Caco-2 (cell line): ENCODE measurements at regions not wholly inside any gene's neighbourhood (a gene's known extent, or its start where the extent isn't known, plus 50 kb on each side); places are given as distances from the start of the nearest gene placed in this dataset.

Experiments used
- BruUV-seq: library from RNA; stranded (reverse); fragments of 400-500 nt; replicated peaks from 2 replicates; lab custom pipeline; 2021; lab: Mats Ljungman, UMichigan
- CTCF ChIA-PET: fragments of 300-600 bp; sonication (Branson Sonifier 250); formaldehyde crosslinking; loops from one replicate; lab custom pipeline; 2022; ENCODE audit warnings: antibody characterized with exemption; lab: Charles Lee
- POLR2A ChIA-PET: fragments of 300-600 bp; sonication (Branson Sonifier 250); formaldehyde crosslinking; loops from one replicate; lab custom pipeline; 2022; ENCODE audit warnings: antibody characterized with exemption; lab: Charles Lee
- DNase-seq, 2 experiments: peaks; one replicate each; pipeline versions ENCODE4 v3.0.0 to v3.0.0-alpha.2; 2020 to 2022
- H3K27me3 ChIP-seq: replicated peaks from 2 replicates; pipeline ENCODE4 v1.6.0; 2011; ENCODE audit warnings: low read length; ENCODE audit not compliant: control insufficient read depth, insufficient read depth
- H3K36me3 ChIP-seq: 2 replicates; pipeline ENCODE4 v1.5.1; 2011; ENCODE audit warnings: low read length; ENCODE audit not compliant: control insufficient read depth, insufficient read depth
- H3K4me1 ChIP-seq: fragments of 250-450 bp; sonication (Bioruptor Pico); 2 replicates; pipeline ENCODE4 v1.5.1; 2020; ENCODE audit warnings: mild to moderate bottlenecking
- H3K4me3 ChIP-seq: 2 replicates; pipeline ENCODE4 v1.5.1; 2011; ENCODE audit warnings: low read depth, mild to moderate bottlenecking, control low read depth, low read length
- H3K9me3 ChIP-seq: fragments of 250-450 bp; sonication (Bioruptor Pico); 2 replicates; pipeline ENCODE4 v1.5.1; 2020; ENCODE audit warnings: mild to moderate bottlenecking, moderate library complexity
- H3K27ac Mint-ChIP-seq: one replicate; pipeline ENCODE4 v1.8.0; 2022; ENCODE audit warnings: mixed read lengths; ENCODE audit not compliant: unreplicated experiment
- H3K27me3 Mint-ChIP-seq: one replicate; pipeline ENCODE4 v1.8.0; 2022; ENCODE audit warnings: mixed read lengths; ENCODE audit not compliant: insufficient read depth, unreplicated experiment
- H3K36me3 Mint-ChIP-seq: one replicate; pipeline ENCODE4 v1.8.0; 2022; ENCODE audit warnings: mild to moderate bottlenecking, mixed read lengths; ENCODE audit not compliant: insufficient read depth, unreplicated experiment
- H3K4me1 Mint-ChIP-seq: one replicate; pipeline ENCODE4 v1.8.0; 2022; ENCODE audit warnings: low read depth, mixed read lengths; ENCODE audit not compliant: unreplicated experiment
- H3K4me3 Mint-ChIP-seq: one replicate; pipeline ENCODE4 v1.8.0; 2022; ENCODE audit warnings: mild to moderate bottlenecking, moderate library complexity, mixed read lengths; ENCODE audit not compliant: unreplicated experiment
- H3K9me3 Mint-ChIP-seq: one replicate; pipeline ENCODE4 v1.8.0; 2022; ENCODE audit warnings: mixed read lengths; ENCODE audit not compliant: unreplicated experiment
- CTCF ChIP-seq, 2 experiments: fragments of 200-600 bp in 1 of 2; IDR thresholded peaks; 1 replicate in 1 of 2; 2 replicates in 1 of 2; pipeline versions ENCODE4 v1.5.1 to v1.8.0; 2011 to 2022; ENCODE audit warnings: antibody characterized with exemption in 1 of 2, control low read depth in 1 of 2, inconsistent platforms in 1 of 2, low read depth in 1 of 2, low read length in 1 of 2, mild to moderate bottlenecking in 1 of 2, moderate library complexity in 1 of 2; ENCODE audit not compliant: insufficient read depth in 1 of 2, severe bottlenecking in 1 of 2, unreplicated experiment in 1 of 2
- intact Hi-C: fragments of 100-400 bp; cut with micrococcal nuclease; formaldehyde crosslinking; loops from one replicate; pipeline ENCODE4 v1.10.0; 2022; ENCODE audit not compliant: unreplicated experiment

DNA sequence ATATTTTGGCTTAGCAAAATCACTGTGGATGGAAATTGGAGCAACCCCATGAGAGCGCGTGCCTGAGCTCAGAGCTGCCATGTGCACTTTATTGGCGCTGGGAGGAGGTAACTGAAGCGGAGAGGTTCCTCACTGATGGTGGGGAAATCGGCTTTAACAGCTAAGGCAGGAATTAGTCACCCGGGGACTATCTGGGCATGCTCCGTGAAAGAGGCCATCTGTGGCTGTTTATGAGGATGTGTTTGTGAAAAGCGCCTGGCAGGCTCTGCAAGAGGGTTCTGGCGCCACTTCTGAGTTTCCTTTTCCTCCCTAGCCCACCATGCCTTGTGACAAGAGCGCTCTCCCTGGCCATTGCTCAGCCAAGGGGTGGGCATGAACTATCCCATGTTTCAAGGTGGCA lies 815.6 kb downstream of the UQCRFS1 start:
- Histone ChIP-seq H3K9me3 (no peaks in the 10 kb centered on the region), H3K36me3 (no peaks in the 10 kb centered on the region), H3K4me1 (no peaks in the 10 kb centered on the region), H3K4me3 (no peak overlapping the region), H3K27me3 (no peaks in the 10 kb centered on the region)
- no peak for TF ChIP-seq CTCF (IDR thresholded peaks at IDR 0.05; ENCODE audit: insufficient read depth in 1 of 2, low read depth in 1 of 2, low read length in 1 of 2, severe bottlenecking in 1 of 2, unreplicated experiment in 1 of 2)
- BruUV-seq: no TSS peak
- Mint-ChIP-seq H3K36me3 (no peaks in the 10 kb centered on the region), H3K9me3 (peaks cover 13% of the 10 kb centered on the region), H3K4me3 (no peak overlapping the region), H3K27me3 (no peaks in the 10 kb centered on the region), H3K27ac (no peak overlapping the region), H3K4me1 (no peaks in the 10 kb centered on the region)
- CTCF ChIA-PET: no interaction called here
- no peak for DNase-seq
- POLR2A ChIA-PET: no interaction called here
- intact Hi-C loops: no loop called here

DNA sequence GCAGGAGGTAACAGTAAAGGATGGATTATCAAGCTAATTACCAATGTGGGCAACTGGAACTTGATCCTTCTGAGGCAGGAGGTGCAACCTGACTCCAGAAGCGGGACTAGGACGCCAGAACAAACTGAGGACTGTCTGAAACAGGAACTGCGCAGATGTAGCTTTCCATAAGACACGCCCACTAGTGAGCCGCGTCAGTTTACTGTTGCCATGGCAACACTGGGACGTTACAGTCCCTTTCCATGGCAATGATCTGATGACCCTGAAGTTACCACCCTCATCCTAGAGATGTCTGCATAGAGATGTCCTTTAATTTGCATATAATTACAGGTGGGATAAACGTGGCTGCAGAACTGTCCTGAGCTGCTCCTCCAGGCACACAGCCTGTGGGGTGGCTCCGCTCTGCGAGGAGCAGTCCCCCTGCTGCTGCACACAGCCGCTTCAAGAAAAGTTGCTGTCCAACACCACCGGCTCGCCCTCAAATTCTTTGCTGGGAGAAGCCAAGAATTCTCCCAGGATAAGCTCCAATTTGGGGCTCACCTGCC lies 816.6 kb downstream of the UQCRFS1 start:
- intact Hi-C loops: no loop called here
- Mint-ChIP-seq H3K4me3 (no peak overlapping the region), H3K27ac (no peak overlapping the region), H3K36me3 (no peaks in the 10 kb centered on the region), H3K27me3 (no peaks in the 10 kb centered on the region), H3K4me1 (no peaks in the 10 kb centered on the region), H3K9me3 (peaks cover 16% of the 10 kb centered on the region)
- Histone ChIP-seq H3K4me3 (no peak overlapping the region), H3K9me3 (no peaks in the 10 kb centered on the region), H3K36me3 (no peaks in the 10 kb centered on the region), H3K4me1 (no peaks in the 10 kb centered on the region), H3K27me3 (no peaks in the 10 kb centered on the region)
- DNase-seq: no peak
- no TSS peak for BruUV-seq
- ChIA-PET POLR2A (no interaction called here), CTCF (no interaction called here)
- no peak for TF ChIP-seq CTCF (IDR thresholded peaks at IDR 0.05; ENCODE audit: insufficient read depth in 1 of 2, low read depth in 1 of 2, low read length in 1 of 2, severe bottlenecking in 1 of 2, unreplicated experiment in 1 of 2)

- H3K36me3 Mint-ChIP-seq: no peaks in the 10 kb centered on the region
- Histone ChIP-seq H3K9me3 (no peaks in the 10 kb centered on the region; the same call in 1 of the 2 replicates), H3K36me3 (no peaks in the 10 kb centered on the region), H3K27me3 (no peaks in the 10 kb centered on the region), H3K4me1 (no peaks in the 10 kb centered on the region), H3K4me3 (no peak overlapping the region)
- peaks cover 28% of the 10 kb centered on the region for H3K9me3 Mint-ChIP-seq
- intact Hi-C loops: no loop called here
- TF ChIP-seq CTCF (IDR thresholded peaks at IDR 0.05; ENCODE audit: insufficient read depth in 1 of 2, low read depth in 1 of 2, low read length in 1 of 2, severe bottlenecking in 1 of 2, unreplicated experiment in 1 of 2): no peak
- no peak for DNase-seq
- CTCF ChIA-PET: no interaction called here
- no peak overlapping the region for H3K4me3 Mint-ChIP-seq
- no peaks in the 10 kb centered on the region for H3K27me3 Mint-ChIP-seq
- no peaks in the 10 kb centered on the region for H3K4me1 Mint-ChIP-seq
- POLR2A ChIA-PET: no interaction called here
- H3K27ac Mint-ChIP-seq: no peak overlapping the region
- no TSS peak for BruUV-seq
Measured at GRCh38 chr19:28394725-28395124, 818.2 kb downstream of the UQCRFS1 start.
